Myocyte (in vitro differentiated cells): ENCODE measurements at regions not wholly inside any gene's neighbourhood (a gene's known extent, or its start where the extent isn't known, plus 50 kb on each side); places are given as distances from the start of the nearest gene placed in this dataset.
"Not testable (repeated sequence)": the region's sequence is repeated elsewhere in the genome, so short reads cannot be mapped to it uniquely, and the experiment has no call there.

Experiments
- DNase-seq: peaks from one replicate; pipeline ENCODE4 v3.0.0-alpha.2; 2012; ENCODE audit warnings: low read depth

DNA sequence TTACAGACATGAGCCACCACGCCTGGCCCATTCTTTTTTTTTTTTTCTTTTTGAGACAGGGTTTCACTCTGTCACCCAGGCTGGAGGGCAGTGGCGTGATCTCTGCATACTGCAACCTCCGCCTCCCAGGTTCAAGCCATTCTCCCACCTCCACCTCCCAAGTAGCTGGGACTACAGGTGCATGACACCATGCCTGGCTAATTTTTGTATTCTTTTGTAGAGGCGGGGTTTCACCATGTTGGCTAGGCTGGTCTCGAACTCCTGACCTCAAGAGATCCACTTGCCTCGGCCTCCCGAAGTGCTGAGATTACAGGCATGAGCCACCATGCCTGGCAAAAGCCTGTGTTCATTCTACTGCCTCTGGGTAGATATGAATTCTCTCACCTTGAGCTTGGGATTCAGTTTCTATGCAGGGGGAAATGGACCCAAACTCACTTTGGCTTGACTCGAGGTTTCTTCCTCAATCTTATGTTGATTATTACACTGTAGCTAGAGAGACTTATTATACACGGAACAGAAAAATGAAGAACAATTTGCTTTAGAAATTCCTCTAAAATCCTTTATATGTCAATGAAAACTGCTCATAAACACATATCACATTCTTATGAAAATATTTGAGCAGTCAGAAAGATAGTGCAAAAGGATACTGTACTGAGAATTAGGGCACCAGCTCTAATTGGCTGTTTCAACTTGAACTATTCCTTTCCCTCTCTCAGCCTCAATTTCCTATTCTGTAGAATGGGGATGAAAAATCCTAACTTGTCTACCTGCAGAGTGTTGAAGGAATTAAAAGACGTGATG lies 252.3 kb downstream of the MYCN start:
- no peak for DNase-seq

- DNase-seq, result no peak
Observed at GRCh38 chr2:16191431-16192200, 251.3 kb downstream of the MYCN start.

GRCh38 chr2:16190446-16191270 lies 250.3 kb downstream of the MYCN start:
- no peak for DNase-seq

- no peak for DNase-seq
Observed at GRCh38 chr2:16189836-16190160, 249.4 kb downstream of the MYCN start.

DNA sequence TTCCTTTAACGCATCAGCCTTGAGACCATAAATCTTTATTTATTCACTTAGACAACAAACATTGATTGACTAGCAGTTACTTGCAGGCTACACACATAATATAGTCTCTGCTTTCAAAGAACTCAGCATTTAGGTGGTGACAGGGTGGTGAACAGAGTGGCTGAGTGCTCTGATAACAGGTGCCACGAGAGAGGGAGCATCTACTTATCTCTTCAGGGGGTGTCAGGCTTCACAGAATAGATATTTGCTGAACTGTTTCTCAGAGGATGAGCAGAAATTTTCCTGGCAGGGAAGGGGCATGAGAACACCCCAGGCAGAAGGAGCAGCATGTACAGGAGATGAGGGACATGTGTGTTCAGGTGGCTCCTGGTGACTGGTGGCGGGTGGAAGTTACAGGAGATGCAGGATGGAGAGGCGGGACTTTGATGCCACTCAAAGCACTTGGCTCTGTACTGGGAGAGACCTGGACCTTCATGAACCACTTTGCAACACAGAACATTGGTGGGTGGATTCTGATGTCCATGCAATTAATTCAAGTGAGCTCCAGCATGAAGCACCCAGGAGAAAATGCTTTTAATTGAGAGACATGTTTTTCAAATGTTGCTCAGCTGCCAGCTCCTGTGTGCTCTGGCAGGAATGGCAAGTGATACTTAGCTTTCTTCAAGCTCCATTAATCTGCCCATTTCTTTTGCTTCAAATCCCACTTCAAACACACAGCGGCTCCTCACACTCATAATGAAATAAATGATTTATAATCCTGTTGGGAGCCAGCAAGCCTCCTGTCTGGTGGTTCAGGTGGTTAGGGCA lies 248.9 kb downstream of the MYCN start:
- DNase-seq, result no peak

- DNase-seq, result no peak
Observed at GRCh38 chr2:16188261-16188890, 248.0 kb downstream of the MYCN start.

DNA sequence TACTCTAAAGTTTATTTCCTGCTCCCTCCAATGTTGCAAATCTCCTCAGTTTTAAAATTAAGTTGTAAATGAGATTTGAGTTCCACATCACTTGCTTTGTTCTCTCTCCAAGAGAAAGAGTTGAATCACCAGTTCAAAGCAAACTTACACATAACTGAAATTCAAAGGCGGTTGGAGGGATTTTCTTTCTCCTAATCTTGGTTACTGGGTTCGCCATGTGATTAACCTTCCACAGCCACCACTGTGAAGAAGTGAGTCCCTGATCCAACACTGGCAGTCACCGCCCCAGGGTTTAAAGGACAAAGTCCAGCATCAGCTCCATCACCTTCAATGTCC lies 247.1 kb downstream of the MYCN start:
- no peak for DNase-seq

DNA sequence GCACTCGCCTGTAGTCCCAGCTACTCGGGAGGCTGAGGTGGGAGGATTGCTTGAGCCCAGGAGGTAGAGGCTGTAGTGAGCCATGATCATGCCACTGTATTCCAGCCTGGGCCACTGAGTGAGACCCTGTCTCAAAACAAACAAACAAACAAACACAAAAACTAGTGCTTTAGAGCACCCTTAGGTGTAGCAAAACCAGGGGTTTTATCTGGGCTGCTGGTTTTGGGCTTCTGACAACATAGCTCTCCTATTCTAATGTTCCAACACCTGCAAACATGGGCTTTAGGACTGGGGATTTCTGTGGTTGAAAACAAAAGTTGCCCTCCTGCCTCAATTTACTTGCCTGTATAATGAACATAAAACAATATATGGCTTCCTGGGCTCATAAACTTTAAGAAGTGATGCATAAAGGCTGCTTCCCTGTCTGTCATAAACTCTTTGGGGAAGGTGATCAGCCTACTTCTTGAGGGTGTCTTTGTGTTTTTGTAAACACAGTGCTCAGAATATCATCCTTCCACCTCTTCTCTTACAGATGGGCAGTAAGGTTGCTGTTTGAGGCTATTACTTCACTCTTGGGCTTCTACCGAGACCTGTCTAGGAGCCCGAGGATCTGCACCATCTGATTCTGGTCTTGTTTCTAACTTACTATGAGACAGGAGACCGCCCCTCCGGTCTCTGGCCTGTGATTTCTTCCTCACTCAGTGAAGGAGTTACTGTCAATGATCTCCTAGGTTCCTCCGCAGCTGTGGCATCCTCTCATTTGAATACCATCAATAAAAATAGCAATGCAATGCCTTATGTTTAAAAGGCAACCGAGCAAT lies 246.5 kb downstream of the MYCN start:
- no peak for DNase-seq

GRCh38 chr2:16185801-16186272 lies 245.5 kb downstream of the MYCN start:
- no peak for DNase-seq

- DNase-seq, result no peak
Observed at GRCh38 chr2:16184945-16185660, 244.8 kb downstream of the MYCN start.

DNA sequence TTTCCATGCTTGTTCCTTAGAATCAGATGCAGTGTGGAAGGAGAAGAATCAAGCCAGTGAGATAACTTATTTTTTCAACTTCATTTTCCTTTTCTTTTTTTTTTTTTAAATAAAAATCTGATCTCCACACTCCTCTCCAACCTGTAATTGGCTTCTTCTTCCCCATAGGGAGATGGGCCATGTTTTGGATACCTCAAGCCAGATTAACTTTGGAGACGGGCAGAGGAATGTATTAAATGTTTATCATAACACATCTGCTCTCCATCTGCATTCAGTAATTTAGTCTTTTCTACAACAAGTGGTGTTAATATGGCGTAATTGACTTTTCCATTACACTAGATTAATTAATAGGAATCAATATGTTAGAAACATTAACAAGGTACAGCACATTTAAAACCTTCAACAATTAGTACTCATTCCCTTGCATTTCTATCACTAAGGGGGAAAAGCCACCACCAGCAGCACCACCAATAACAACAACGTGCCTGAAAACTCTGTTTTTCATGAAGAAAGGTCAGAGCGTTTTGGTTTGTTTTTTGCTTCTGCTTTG lies 244.1 kb downstream of the MYCN start:
- no peak for DNase-seq

GRCh38 chr2:16183345-16183744 lies 243.0 kb downstream of the MYCN start:
- no peak for DNase-seq

DNA sequence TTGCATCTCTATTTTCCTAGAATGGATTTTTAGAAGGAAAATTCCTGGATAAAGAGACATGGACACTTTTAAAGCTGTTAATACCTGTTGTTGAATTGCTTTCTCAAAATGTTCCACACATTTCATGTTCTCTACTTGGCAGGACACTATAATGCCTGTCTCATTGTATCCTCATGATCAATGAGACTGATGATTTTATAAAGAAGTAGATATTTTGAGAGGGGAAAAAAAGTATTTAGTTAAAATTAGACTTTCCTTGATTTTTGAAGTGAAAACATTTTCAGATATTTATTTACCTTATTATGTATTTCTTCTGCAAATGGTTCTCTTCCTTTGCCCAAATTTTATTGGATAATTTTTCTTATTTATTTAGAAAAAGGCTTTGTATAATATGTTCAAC lies 242.5 kb downstream of the MYCN start:
- DNase-seq, result no peak

DNA sequence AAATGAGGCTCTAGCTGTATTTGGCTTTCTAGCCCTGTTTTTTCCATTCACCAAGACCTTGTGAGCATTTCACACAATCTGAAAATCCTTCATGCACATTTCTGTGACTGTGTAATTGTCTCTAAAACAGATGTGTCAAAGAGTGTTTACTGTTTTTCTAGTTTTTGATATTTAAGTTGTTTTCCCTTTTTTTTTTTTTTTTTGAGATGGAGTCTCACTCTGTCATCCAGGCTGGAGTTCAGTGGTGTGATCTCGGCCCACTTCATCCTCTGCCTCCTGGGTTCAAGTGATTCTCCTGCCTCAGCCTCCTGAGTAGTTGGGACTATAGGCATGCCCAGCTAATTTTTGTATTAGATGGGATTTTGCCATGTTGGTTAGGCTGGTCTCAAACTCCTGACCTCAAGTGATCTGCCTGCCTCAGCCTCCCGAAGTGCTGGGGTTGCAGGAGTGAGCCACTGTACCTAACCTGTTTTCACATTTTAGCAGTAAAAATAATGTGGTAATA lies 242.0 kb downstream of the MYCN start:
- DNase-seq, result not testable (repeated sequence)

DNA sequence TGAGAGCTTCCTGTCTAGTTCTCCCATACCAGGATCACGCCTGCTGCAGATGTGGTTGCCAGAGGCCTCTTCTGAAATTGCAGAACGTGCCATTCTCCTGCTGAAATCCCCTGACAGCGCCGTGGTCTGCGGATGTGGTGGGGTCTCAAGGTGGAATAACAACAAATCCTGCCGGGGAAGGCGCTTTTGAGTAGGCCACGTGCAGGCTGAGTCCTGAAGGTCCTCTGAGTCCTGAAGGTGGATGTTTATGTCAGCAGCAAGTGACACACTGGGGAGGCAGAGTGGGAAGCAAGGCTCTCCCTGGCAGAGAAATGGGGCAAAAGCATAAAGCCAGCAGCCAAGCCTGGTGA lies 241.4 kb downstream of the MYCN start:
- DNase-seq, result no peak

GRCh38 chr2:16181062-16181740 lies 240.9 kb downstream of the MYCN start:
- DNase-seq, result no peak

DNA sequence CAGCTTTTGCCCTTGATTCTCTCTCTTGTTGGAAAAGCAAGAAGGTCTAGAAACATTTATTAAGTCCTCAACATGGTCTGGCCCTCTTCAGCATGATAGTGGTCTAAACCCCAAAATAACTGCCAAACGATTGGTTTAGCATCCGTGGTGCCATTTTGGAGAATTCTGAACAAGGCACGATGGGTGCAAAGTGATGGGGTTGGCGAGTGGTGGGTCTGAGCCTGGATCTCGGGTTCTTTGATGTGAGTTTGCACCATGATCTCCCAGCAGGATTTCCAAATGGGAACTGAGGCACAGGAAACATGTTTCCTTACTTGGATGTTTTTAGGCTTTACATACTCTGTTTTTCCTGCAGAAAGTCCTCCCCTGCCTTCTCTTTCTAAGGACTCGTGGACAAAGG lies 240.3 kb downstream of the MYCN start:
- DNase-seq, result no peak
